ENCODE measurements at regions not wholly inside any gene's neighbourhood (a gene's known extent, or its start where the extent isn't known, plus 50 kb on each side); places are given as distances from the start of the nearest gene placed in this dataset.

- Histone ChIP-seq H3K27me3 (ENCODE audit: control insufficient read depth, extremely low read depth, insufficient read depth, low read length) (no peaks in the 10 kb centered on the region), H3K4me1 (ENCODE audit: control insufficient read depth, extremely low read depth, insufficient read depth, low read length) (no peaks in the 10 kb centered on the region), H3K9ac (ENCODE audit: control insufficient read depth, extremely low read depth, insufficient read depth, low read length) (no peak overlapping the region), H3K4me3 (ENCODE audit: control insufficient read depth in 2 of 3, extremely low read depth in 1 of 3, insufficient read depth in 2 of 3, low read depth in 1 of 3, low read length in 3 of 3) (no peak overlapping the region), H2AFZ (ENCODE audit: control insufficient read depth, low read length) (no peak overlapping the region), H3K9me3 (ENCODE audit: control insufficient read depth, low read depth, low read length) (no peaks in the 10 kb centered on the region), H3K79me2 (ENCODE audit: control insufficient read depth, insufficient read depth, low read length) (no peaks in the 10 kb centered on the region), H3K9me1 (ENCODE audit: control insufficient read depth, extremely low read depth, insufficient read depth, low read length) (no peaks in the 10 kb centered on the region), H3K4me2 (ENCODE audit: control insufficient read depth, extremely low read depth, insufficient read depth, low read depth, low read length) (no peak overlapping the region), H4K20me1 (ENCODE audit: control insufficient read depth, extremely low read depth, insufficient read depth, low read length) (no peaks in the 10 kb centered on the region), H3K36me3 (ENCODE audit: control insufficient read depth in 2 of 2, extremely low read depth in 1 of 2, insufficient read depth in 2 of 2, low read length in 2 of 2) (no peaks in the 10 kb centered on the region), H3K27ac (ENCODE audit: control insufficient read depth, insufficient read depth, low read length) (no peak overlapping the region)
- TF ChIP-seq CTCF (optimal IDR thresholded peaks at IDR 0.05 in 1 of 3, IDR thresholded peaks at IDR 0.05 in 1 of 3, conservative IDR thresholded peaks at IDR 0.05 in 1 of 3; ENCODE audit: extremely low read depth in 1 of 3, insufficient read depth in 2 of 3, low read length in 3 of 3): no peak
- no peak for TF ChIP-seq EZH2 (IDR thresholded peaks at IDR 0.05; ENCODE audit: low read length)
- DNase-seq (ENCODE audit: low read depth, low spot score) (no peak), FAIRE-seq (no peak)
- dilution Hi-C loops (cut with MboI; ENCODE audit: extremely low pct_ligation_motif_present, low sequenced_read_pairs): no loop called here
Measured at GRCh38 chr21:32834916-32835235, 63.3 kb upstream of the PAXBP1 start.

GRCh38 chr21:32842146-32842545 lies 70.6 kb upstream of the PAXBP1 start:
- Histone ChIP-seq H4K20me1 (ENCODE audit: control insufficient read depth, extremely low read depth, insufficient read depth, low read length) (no peaks in the 10 kb centered on the region), H3K9me1 (ENCODE audit: control insufficient read depth, extremely low read depth, insufficient read depth, low read length) (no peaks in the 10 kb centered on the region), H3K4me1 (ENCODE audit: control insufficient read depth, extremely low read depth, insufficient read depth, low read length) (no peaks in the 10 kb centered on the region), H3K27ac (ENCODE audit: control insufficient read depth, insufficient read depth, low read length) (no peak overlapping the region), H3K9ac (ENCODE audit: control insufficient read depth, extremely low read depth, insufficient read depth, low read length) (no peak overlapping the region), H3K9me3 (ENCODE audit: control insufficient read depth, low read depth, low read length) (no peaks in the 10 kb centered on the region), H3K4me3 (ENCODE audit: control insufficient read depth in 2 of 3, extremely low read depth in 1 of 3, insufficient read depth in 2 of 3, low read depth in 1 of 3, low read length in 3 of 3) (no peak overlapping the region), H3K36me3 (ENCODE audit: control insufficient read depth in 2 of 2, extremely low read depth in 1 of 2, insufficient read depth in 2 of 2, low read length in 2 of 2) (no peaks in the 10 kb centered on the region), H3K27me3 (ENCODE audit: control insufficient read depth, extremely low read depth, insufficient read depth, low read length) (no peaks in the 10 kb centered on the region), H3K79me2 (ENCODE audit: control insufficient read depth, insufficient read depth, low read length) (no peaks in the 10 kb centered on the region), H2AFZ (ENCODE audit: control insufficient read depth, low read length) (no peak overlapping the region), H3K4me2 (ENCODE audit: control insufficient read depth, extremely low read depth, insufficient read depth, low read depth, low read length) (no peak overlapping the region)
- no peak for FAIRE-seq
- dilution Hi-C loops (cut with MboI; ENCODE audit: extremely low pct_ligation_motif_present, low sequenced_read_pairs): no loop called here
- DNase-seq (ENCODE audit: low read depth, low spot score): no peak
- TF ChIP-seq EZH2 (IDR thresholded peaks at IDR 0.05; ENCODE audit: low read length) (no peak), CTCF (optimal IDR thresholded peaks at IDR 0.05 in 1 of 3, IDR thresholded peaks at IDR 0.05 in 1 of 3, conservative IDR thresholded peaks at IDR 0.05 in 1 of 3; ENCODE audit: extremely low read depth in 1 of 3, insufficient read depth in 2 of 3, low read length in 3 of 3) (no peak)

All from keratinocyte (primary cell).